ENCODE measurements at regions not wholly inside any gene's neighbourhood (a gene's known extent, or its start where the extent isn't known, plus 50 kb on each side); places are given as distances from the start of the nearest gene placed in this dataset.
"Not testable (repeated sequence)": the region's sequence is repeated elsewhere in the genome, so short reads cannot be mapped to it uniquely, and the experiment has no call there.

- not testable (repeated sequence) for H2BK5ac ChIP-seq (ENCODE audit: low read length); H3K27me3 ChIP-seq (ENCODE audit: insufficient read depth, low read length, poor library complexity); H3K4me3 ChIP-seq (ENCODE audit: low read length); H3K27ac ChIP-seq (ENCODE audit: low read depth, low read length); H2AK5ac ChIP-seq (ENCODE audit: low read length); H2BK120ac ChIP-seq (ENCODE audit: low read depth, low read length); H3K56ac ChIP-seq (ENCODE audit: low read length); H3K18ac ChIP-seq (ENCODE audit: low read length); H3K79me2 ChIP-seq (ENCODE audit: control insufficient read depth, insufficient read depth, low read length); H3K36me3 ChIP-seq (ENCODE audit: control insufficient read depth, insufficient read depth, low read length); H2BK15ac ChIP-seq (replicated peaks; ENCODE audit: low read depth); DNase-seq; H3K79me1 ChIP-seq (ENCODE audit: low read length); H3K4me1 ChIP-seq (ENCODE audit: control insufficient read depth, low read depth, low read length); H3K4ac ChIP-seq (ENCODE audit: low read depth, low read length); H4K8ac ChIP-seq (ENCODE audit: low read depth, low read length); H4K5ac ChIP-seq (ENCODE audit: low read length); H3K23ac ChIP-seq (ENCODE audit: low read length); H3K9ac ChIP-seq (ENCODE audit: low read length); H3K4me2 ChIP-seq (ENCODE audit: low read length)
- WGBS (ENCODE audit: extremely low coverage, insufficient coverage, low lambda C conversion rate) = no CpG with 5 or more reads among the region's 8 CpGs
These were observed 62.8 kb downstream of the RPS24 start for GRCh38 chr10:78096486-78096885.

GRCh38 chr10:78102593-78102992, 68.9 kb downstream of the RPS24 start:
- H3K18ac ChIP-seq (ENCODE audit: low read length); H3K9ac ChIP-seq (ENCODE audit: low read length); DNase-seq; H3K79me2 ChIP-seq (ENCODE audit: control insufficient read depth, insufficient read depth, low read length); H3K4me3 ChIP-seq (ENCODE audit: low read length); H3K56ac ChIP-seq (ENCODE audit: low read length); H4K5ac ChIP-seq (ENCODE audit: low read length); H3K79me1 ChIP-seq (ENCODE audit: low read length); H3K4ac ChIP-seq (ENCODE audit: low read depth, low read length); H3K27me3 ChIP-seq (ENCODE audit: insufficient read depth, low read length, poor library complexity); H3K23ac ChIP-seq (ENCODE audit: low read length); H2BK5ac ChIP-seq (ENCODE audit: low read length); H2BK120ac ChIP-seq (ENCODE audit: low read depth, low read length); H3K27ac ChIP-seq (ENCODE audit: low read depth, low read length); H2BK15ac ChIP-seq (replicated peaks; ENCODE audit: low read depth); H3K4me2 ChIP-seq (ENCODE audit: low read length); H3K4me1 ChIP-seq (ENCODE audit: control insufficient read depth, low read depth, low read length); H4K8ac ChIP-seq (ENCODE audit: low read depth, low read length); H2AK5ac ChIP-seq (ENCODE audit: low read length); H3K36me3 ChIP-seq (ENCODE audit: control insufficient read depth, insufficient read depth, low read length): not testable (repeated sequence)
- WGBS (ENCODE audit: extremely low coverage, insufficient coverage, low lambda C conversion rate) = no CpG with 5 or more reads among the region's 2 CpGs

- Histone ChIP-seq H3K9ac (ENCODE audit: low read length) (no peak overlapping the region), H2BK15ac (replicated peaks; ENCODE audit: low read depth) (no peak overlapping the region), H3K4me3 (ENCODE audit: low read length) (no peak overlapping the region), H2BK5ac (ENCODE audit: low read length) (no peak overlapping the region), H3K79me2 (ENCODE audit: control insufficient read depth, insufficient read depth, low read length) (no peaks in the 10 kb centered on the region), H2BK120ac (ENCODE audit: low read depth, low read length) (no peak overlapping the region), H3K79me1 (ENCODE audit: low read length) (no peaks in the 10 kb centered on the region), H4K8ac (ENCODE audit: low read depth, low read length) (no peak overlapping the region), H4K5ac (ENCODE audit: low read length) (no peak overlapping the region), H3K56ac (ENCODE audit: low read length) (no peak overlapping the region), H3K23ac (ENCODE audit: low read length) (no peak overlapping the region), H3K27me3 (ENCODE audit: insufficient read depth, low read length, poor library complexity) (no peaks in the 10 kb centered on the region), H3K27ac (ENCODE audit: low read depth, low read length) (no peak overlapping the region), H3K4me1 (ENCODE audit: control insufficient read depth, low read depth, low read length) (no peaks in the 10 kb centered on the region), H3K4ac (ENCODE audit: low read depth, low read length) (no peak overlapping the region), H3K18ac (ENCODE audit: low read length) (no peak overlapping the region), H2AK5ac (ENCODE audit: low read length) (no peak overlapping the region), H3K4me2 (ENCODE audit: low read length) (no peak overlapping the region), H3K36me3 (ENCODE audit: control insufficient read depth, insufficient read depth, low read length) (no peaks in the 10 kb centered on the region)
- no CpG with 5 or more reads among the region's 2 CpGs for WGBS (ENCODE audit: extremely low coverage, insufficient coverage, low lambda C conversion rate)
- peak; percentile 44 for DNase-seq
These were observed 75.5 kb downstream of the RPS24 start for GRCh38 chr10:78109210-78109609.

GRCh38 chr10:78115135-78115853, 81.6 kb downstream of the RPS24 start:
- Histone ChIP-seq H3K4me3 (ENCODE audit: low read length) (no peak overlapping the region), H3K18ac (ENCODE audit: low read length) (no peak overlapping the region), H3K27ac (ENCODE audit: low read depth, low read length) (no peak overlapping the region), H3K4me2 (ENCODE audit: low read length) (no peak overlapping the region), H4K8ac (ENCODE audit: low read depth, low read length) (no peak overlapping the region), H3K9ac (ENCODE audit: low read length) (no peak overlapping the region), H3K56ac (ENCODE audit: low read length) (no peak overlapping the region), H3K23ac (ENCODE audit: low read length) (no peak overlapping the region), H2BK120ac (ENCODE audit: low read depth, low read length) (no peak overlapping the region), H3K79me1 (ENCODE audit: low read length) (no peaks in the 10 kb centered on the region), H2BK5ac (ENCODE audit: low read length) (no peak overlapping the region), H3K4ac (ENCODE audit: low read depth, low read length) (no peak overlapping the region), H3K27me3 (ENCODE audit: insufficient read depth, low read length, poor library complexity) (no peaks in the 10 kb centered on the region), H3K79me2 (ENCODE audit: control insufficient read depth, insufficient read depth, low read length) (no peaks in the 10 kb centered on the region), H3K4me1 (ENCODE audit: control insufficient read depth, low read depth, low read length) (no peaks in the 10 kb centered on the region), H2BK15ac (replicated peaks; ENCODE audit: low read depth) (no peak overlapping the region), H4K5ac (ENCODE audit: low read length) (no peak overlapping the region), H3K36me3 (ENCODE audit: control insufficient read depth, insufficient read depth, low read length) (no peaks in the 10 kb centered on the region), H2AK5ac (ENCODE audit: low read length) (no peak overlapping the region)
- DNase-seq = no peak
- no CpG with 5 or more reads among the region's 7 CpGs for WGBS (ENCODE audit: extremely low coverage, insufficient coverage, low lambda C conversion rate)

GRCh38 chr10:78116361-78116760, 82.7 kb downstream of the RPS24 start:
- H3K27ac ChIP-seq (ENCODE audit: low read depth, low read length) = no peak overlapping the region
- DNase-seq = no peak
- H2BK120ac ChIP-seq (ENCODE audit: low read depth, low read length) = no peak overlapping the region
- no peak overlapping the region for H3K4me2 ChIP-seq (ENCODE audit: low read length)
- no peak overlapping the region for H3K4ac ChIP-seq (ENCODE audit: low read depth, low read length)
- no peak overlapping the region for H2BK15ac ChIP-seq (replicated peaks; ENCODE audit: low read depth)
- H3K9ac ChIP-seq (ENCODE audit: low read length) = no peak overlapping the region
- no peak overlapping the region for H2AK5ac ChIP-seq (ENCODE audit: low read length)
- no peak overlapping the region for H2BK5ac ChIP-seq (ENCODE audit: low read length)
- no peaks in the 10 kb centered on the region for H3K4me1 ChIP-seq (ENCODE audit: control insufficient read depth, low read depth, low read length)
- WGBS (ENCODE audit: extremely low coverage, insufficient coverage, low lambda C conversion rate) = no CpG with 5 or more reads among the region's 4 CpGs
- no peak overlapping the region for H3K4me3 ChIP-seq (ENCODE audit: low read length)
- no peaks in the 10 kb centered on the region for H3K27me3 ChIP-seq (ENCODE audit: insufficient read depth, low read length, poor library complexity)
- no peaks in the 10 kb centered on the region for H3K36me3 ChIP-seq (ENCODE audit: control insufficient read depth, insufficient read depth, low read length)
- no peaks in the 10 kb centered on the region for H3K79me2 ChIP-seq (ENCODE audit: control insufficient read depth, insufficient read depth, low read length)
- no peak overlapping the region for H3K23ac ChIP-seq (ENCODE audit: low read length)
- H3K79me1 ChIP-seq (ENCODE audit: low read length) = no peaks in the 10 kb centered on the region
- no peak overlapping the region for H4K8ac ChIP-seq (ENCODE audit: low read depth, low read length)
- H3K56ac ChIP-seq (ENCODE audit: low read length) = no peak overlapping the region
- H4K5ac ChIP-seq (ENCODE audit: low read length) = no peak overlapping the region
- no peak overlapping the region for H3K18ac ChIP-seq (ENCODE audit: low read length)

- Histone ChIP-seq H3K23ac (ENCODE audit: low read length) (no peak overlapping the region), H3K56ac (ENCODE audit: low read length) (no peak overlapping the region), H2BK120ac (ENCODE audit: low read depth, low read length) (no peak overlapping the region), H2BK15ac (replicated peaks; ENCODE audit: low read depth) (no peak overlapping the region), H3K36me3 (ENCODE audit: control insufficient read depth, insufficient read depth, low read length) (no peaks in the 10 kb centered on the region), H4K8ac (ENCODE audit: low read depth, low read length) (no peak overlapping the region), H3K18ac (ENCODE audit: low read length) (no peak overlapping the region), H3K27me3 (ENCODE audit: insufficient read depth, low read length, poor library complexity) (no peaks in the 10 kb centered on the region), H3K27ac (ENCODE audit: low read depth, low read length) (no peak overlapping the region), H2AK5ac (ENCODE audit: low read length) (no peak overlapping the region), H3K9ac (ENCODE audit: low read length) (no peak overlapping the region), H3K4me3 (ENCODE audit: low read length) (no peak overlapping the region), H3K4ac (ENCODE audit: low read depth, low read length) (no peak overlapping the region), H3K79me1 (ENCODE audit: low read length) (no peaks in the 10 kb centered on the region), H4K5ac (ENCODE audit: low read length) (no peak overlapping the region), H3K4me1 (ENCODE audit: control insufficient read depth, low read depth, low read length) (no peaks in the 10 kb centered on the region), H3K79me2 (ENCODE audit: control insufficient read depth, insufficient read depth, low read length) (no peaks in the 10 kb centered on the region), H3K4me2 (ENCODE audit: low read length) (no peak overlapping the region), H2BK5ac (ENCODE audit: low read length) (no peak overlapping the region)
- no peak for DNase-seq
These were observed 84.9 kb downstream of the RPS24 start for GRCh38 chr10:78118591-78118990.

Data from mesendoderm (in vitro differentiated cells).